ENCODE measurements at regions not wholly inside any gene's neighbourhood (a gene's known extent, or its start where the extent isn't known, plus 50 kb on each side); places are given as distances from the start of the nearest gene placed in this dataset.

- no peak for DNase-seq (ENCODE audit: low spot score)
These were observed 57.7 kb downstream of the LRRC30 start for GRCh38 chr18:7288544-7288943.

GRCh38 chr18:7290077-7290476, 59.2 kb downstream of the LRRC30 start:
- DNase-seq (ENCODE audit: low spot score) = no peak

DNA sequence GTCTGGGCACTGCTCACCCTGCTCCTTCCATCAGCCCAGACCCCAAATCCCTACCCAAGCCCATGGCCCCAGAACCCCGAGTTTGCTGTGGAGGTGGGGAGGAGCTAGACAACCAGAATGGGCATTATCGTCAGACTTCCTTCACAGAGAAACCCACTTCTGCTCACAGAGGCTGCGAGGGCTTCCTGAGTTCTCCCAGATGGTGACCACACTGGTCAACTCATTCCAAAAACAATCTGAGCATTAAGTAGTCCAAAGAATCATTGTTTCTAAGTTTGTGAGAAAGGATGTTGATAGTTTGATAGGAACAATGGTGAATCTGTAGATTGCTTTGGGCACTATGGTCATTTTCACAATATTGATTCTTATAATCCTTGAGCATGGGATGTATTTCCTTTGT, 60.2 kb downstream of the LRRC30 start:
- no peak for DNase-seq (ENCODE audit: low spot score)

GRCh38 chr18:7298149-7298548, 67.3 kb downstream of the LRRC30 start:
- DNase-seq (ENCODE audit: low spot score) = no peak

DNA sequence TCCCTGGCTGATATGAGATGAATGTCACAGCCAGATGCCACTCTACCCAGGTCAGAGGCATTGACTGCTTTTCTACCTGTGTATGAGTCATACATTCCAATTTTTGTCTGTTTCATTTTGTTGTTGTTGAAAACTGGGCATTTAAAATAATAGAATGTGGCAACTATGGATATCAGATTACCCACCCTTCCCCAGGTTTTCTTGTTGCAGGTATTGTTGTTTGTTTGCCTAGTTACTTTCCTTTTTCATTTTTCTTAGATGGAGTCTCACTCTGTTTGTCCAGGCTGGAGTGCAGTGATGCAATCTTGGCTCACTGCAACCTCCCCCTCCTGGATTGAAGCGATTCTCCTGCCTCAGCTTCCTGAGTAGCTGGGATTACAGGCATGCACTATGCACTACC, 70.2 kb downstream of the LRRC30 start:
- no peak for DNase-seq (ENCODE audit: low spot score)

DNA sequence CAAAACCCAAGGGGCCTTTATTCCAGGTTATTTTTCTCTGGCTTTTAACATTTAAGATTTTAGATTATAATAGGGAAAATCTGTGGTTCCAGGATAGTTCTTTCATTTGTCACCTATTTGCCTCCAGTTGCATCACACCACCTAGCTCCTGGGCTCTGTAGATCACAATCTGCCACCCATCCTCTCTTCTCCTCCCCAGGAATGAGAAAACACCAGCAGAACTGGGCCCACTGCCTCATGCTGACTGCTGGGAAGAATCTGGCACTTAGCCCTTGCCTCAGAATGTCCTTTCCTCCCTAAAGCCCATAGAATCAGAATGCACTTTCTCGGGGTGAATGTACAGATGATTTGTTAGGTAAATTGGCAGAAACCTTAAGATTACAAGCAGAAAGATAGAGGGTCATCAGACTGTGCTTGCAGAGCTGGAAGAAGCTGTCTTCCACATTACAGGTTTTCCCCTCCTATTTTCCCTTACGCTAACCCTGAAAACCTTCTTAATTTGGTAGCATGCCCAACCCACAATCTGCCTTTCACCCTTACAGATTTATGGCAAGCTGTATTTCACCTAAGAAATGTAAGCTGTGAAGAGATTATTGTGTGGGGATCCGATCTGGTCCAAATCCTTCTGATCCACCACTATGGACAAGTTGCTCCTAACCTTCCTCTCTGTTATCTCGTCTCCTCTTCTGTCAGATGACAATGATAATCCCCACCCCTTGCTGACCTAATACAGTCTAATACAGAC, 72.6 kb downstream of the LRRC30 start:
- DNase-seq (ENCODE audit: low spot score) = no peak

DNA sequence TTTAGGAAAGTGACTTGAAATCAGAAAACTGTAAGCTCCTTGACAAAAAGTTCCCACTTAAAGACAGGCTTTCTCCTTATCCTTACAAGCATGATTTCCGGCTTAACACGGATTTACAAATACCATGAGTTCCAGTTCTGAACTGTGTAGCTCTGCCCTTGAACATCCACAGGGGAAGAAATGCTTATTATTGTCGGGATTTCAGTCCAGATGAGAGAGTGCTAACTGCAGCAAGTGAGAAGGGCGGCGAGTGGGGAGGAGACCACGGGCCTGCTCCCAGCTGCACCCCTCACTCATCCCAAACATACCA, 73.1 kb downstream of the LRRC30 start:
- DNase-seq (ENCODE audit: low spot score) = no peak

GRCh38 chr18:7305416-7305815, 74.5 kb downstream of the LRRC30 start:
- DNase-seq (ENCODE audit: low spot score) = no peak

- DNase-seq (ENCODE audit: low spot score) = no peak
These were observed 76.1 kb downstream of the LRRC30 start for GRCh38 chr18:7307030-7307429.

GRCh38 chr18:7307526-7307925, 76.6 kb downstream of the LRRC30 start:
- no peak for DNase-seq (ENCODE audit: low spot score)

DNA sequence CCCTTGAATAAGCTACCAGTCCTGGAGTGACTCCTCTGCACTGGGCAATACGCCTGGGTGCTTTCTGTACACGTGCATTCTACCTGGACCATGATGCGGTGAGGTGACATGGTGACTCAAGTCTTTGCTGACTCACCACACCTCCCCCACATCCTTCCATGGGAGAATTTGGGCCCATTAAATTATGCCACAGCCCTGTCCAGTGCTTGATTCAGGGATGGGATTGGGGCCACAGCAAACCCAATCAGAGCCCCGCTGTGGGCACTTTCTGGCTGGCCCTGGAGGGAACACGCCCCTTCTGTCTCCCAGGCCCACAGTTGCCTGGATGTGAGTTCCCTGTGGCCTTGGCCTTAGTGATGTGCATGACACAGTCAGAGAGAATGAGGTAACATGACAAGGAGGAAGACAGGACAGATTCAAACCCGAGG, 86.9 kb downstream of the LRRC30 start:
- DNase-seq (ENCODE audit: low spot score) = no peak

GRCh38 chr18:7319161-7319560, 88.3 kb downstream of the LRRC30 start:
- DNase-seq (ENCODE audit: low spot score) = no peak

- DNase-seq (ENCODE audit: low spot score) = no peak
These were observed 90.9 kb downstream of the LRRC30 start for GRCh38 chr18:7321831-7322230.

DNA sequence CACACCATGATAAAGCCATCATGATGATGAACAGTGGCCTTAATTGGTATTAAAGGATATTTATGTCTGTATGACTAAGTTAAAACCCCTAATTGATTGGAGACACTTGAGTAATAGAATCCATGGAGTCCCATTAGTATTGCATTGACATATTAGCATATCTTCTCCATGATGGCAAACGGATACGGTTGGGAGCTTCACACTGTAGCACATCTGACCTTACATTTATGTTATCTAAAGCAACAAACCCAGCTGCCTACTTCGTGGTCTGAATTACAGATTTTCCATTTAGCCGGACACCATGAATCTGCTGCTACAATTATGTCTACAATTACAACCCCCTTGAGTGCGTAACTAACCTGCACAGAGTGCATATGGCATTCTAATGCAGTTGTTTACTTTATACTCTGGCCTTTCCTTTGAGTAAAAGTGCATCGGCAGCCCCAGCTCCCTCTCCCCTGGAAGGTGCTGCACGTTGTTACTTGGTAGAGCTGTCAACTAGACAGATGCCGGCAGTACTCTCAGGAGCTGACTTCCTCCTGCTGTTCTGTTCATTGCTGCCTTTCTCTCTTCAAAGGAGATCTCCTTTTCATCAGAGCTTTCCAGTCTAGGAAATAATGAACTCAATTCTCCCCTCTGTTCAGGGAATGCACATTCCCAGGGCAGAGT, 92.1 kb downstream of the LRRC30 start:
- DNase-seq (ENCODE audit: low spot score) = no peak

- DNase-seq (ENCODE audit: low spot score) = no peak
These were observed 94.2 kb downstream of the LRRC30 start for GRCh38 chr18:7325126-7325430.

- DNase-seq (ENCODE audit: low spot score) = no peak
These were observed 98.1 kb downstream of the LRRC30 start for GRCh38 chr18:7329016-7329415.

DNA sequence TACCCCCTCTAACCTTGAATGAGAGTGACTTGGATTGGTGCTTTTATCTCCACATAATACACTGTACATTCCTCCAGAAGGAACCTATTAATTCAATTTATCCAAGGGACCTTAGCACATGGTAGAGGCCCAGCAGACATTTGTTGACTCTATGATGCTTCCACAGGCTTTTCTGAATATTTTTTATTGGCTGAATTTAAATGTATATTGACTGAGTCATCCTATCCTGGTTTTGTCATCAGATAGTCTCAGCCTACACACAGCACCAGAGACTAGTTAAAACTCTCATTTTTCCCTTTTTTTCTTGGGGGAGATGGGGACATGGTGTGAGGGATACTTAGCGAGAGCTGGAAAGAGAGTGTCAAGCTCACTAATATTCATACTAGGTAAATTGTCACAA, 101.6 kb downstream of the LRRC30 start:
- DNase-seq (ENCODE audit: low spot score) = no peak

GRCh38 chr18:7333025-7333562, 102.2 kb downstream of the LRRC30 start:
- no peak for DNase-seq (ENCODE audit: low spot score)

- no peak for DNase-seq (ENCODE audit: low spot score)
These were observed 104.2 kb downstream of the LRRC30 start for GRCh38 chr18:7334973-7335568.

- DNase-seq (ENCODE audit: low spot score) = no peak
These were observed 105.7 kb downstream of the LRRC30 start for GRCh38 chr18:7336623-7337022.

DNA sequence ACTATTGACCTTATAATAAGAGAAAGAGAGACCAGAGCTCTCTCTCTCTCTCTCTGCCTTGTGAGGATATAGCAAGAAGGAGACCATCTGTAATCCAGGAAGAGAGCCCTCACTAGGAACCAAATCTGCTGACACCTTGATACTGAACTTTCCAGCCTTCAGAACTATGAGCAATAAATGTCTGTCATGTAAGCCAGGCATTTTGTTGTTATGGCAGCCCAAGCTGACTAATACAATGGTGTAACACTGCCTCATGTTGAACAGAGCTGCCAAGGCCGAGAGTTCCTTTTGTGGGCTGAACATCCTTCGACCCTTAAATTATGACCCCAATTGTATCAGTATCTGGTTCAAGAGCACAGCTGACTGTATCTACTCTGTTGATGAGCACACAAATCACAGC, 108.0 kb downstream of the LRRC30 start:
- no peak for DNase-seq (ENCODE audit: low spot score)

GRCh38 chr18:7341581-7342337, 110.9 kb downstream of the LRRC30 start:
- no peak for DNase-seq (ENCODE audit: low spot score)

Measured in NAMALWA (cell line).